Activated CD4-positive, alpha-beta T cell treated with anti-CD3 and anti-CD28 coated beads for 24 hours (primary cell): ENCODE measurements at regions not wholly inside any gene's neighbourhood (a gene's known extent, or its start where the extent isn't known, plus 50 kb on each side); places are given as distances from the start of the nearest gene placed in this dataset.
"Not testable (repeated sequence)": the region's sequence is repeated elsewhere in the genome, so short reads cannot be mapped to it uniquely, and the experiment has no call there.

Experiments
- DNase-seq, 2 donors: peaks; one replicate each; pipeline ENCODE4 v3.0.0-alpha.2; 2020; ENCODE audit warnings: low read depth in 2 of 2

DNA sequence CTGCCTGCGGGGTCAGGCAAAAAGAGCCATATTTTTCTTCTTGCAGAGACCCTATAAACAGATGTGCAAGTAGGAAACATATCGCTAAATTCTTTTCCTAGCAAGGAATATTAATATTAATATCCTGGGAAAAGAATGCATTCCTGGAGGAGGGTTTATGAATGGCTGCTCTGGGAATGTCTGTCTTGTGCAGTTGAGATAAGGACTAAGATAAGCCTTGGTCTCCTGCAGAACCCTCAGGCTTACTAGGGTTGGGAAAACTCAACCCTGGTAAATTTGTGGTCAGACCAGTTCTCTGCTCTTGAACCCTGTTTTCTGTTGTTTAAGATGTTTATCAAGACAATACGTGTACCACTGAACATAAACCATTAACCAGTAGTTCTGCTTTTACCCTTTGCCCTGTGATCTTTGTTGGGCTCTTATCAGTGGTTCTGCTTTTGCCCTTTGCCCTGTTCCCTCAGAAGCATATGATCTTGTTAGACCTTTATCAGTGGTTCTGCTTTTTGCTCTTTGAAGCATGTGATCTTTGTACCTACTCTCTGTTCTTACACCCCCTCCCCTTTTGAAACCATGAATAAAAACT lies 1548.2 kb upstream of the FLRT2 start:
- not testable (repeated sequence) for DNase-seq

DNA sequence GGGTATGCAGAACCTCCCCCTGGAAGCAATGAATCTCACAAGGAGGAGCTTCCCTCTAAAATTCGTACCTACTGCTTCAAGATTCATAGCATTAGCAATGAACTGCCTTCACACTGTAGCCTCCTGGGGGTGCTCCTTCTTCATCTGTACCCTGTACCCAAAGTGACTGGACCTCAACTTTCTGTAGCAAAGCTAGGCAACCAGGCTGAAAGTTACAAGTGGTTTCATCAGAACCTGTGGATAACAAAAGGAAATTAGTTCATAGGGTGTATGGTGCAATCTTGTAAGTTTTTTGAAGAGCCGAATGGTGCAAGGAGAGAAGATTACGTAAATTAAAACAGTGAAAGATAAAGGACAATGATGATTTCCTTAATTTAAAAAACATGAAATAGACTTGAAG lies 1541.7 kb upstream of the FLRT2 start:
- no peak for DNase-seq

DNA sequence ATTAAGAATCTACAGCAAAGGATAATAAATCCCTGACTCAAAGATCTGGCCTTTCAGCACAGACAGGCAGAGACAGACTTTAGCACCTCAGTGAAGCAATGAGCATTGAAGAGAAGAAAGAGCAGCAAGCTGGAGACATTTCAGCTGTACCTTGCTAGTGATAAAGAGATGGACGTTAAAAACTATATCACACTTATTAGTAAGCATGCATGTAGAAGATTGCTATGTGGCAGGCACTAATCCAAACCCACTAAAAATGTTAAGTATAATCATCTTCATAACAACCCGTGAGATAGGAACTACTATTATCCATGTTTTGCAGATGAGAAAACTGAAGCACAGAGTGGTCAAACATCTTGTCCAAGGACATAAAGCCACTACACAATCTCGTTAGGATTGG lies 1538.3 kb upstream of the FLRT2 start:
- no peak for DNase-seq

DNA sequence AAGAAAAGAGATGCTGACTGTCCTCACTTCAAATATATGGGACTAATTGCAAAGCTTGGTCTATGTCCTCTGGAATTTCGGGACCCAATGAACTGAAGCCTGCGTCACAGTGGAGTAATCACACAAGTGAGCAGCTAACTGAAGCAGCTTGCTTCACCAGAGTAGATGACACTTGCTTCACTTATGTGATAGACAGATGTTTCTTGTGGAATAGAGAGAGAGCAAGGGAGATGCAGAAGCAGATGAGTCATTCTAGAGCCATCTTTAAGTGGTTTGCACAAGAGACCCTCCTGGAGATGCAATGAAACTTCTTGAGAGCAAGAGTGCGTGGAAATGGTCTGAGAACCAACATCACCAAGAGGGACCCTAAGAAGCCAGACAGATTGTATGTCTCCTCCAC lies 1537.1 kb upstream of the FLRT2 start:
- DNase-seq, result no peak

DNA sequence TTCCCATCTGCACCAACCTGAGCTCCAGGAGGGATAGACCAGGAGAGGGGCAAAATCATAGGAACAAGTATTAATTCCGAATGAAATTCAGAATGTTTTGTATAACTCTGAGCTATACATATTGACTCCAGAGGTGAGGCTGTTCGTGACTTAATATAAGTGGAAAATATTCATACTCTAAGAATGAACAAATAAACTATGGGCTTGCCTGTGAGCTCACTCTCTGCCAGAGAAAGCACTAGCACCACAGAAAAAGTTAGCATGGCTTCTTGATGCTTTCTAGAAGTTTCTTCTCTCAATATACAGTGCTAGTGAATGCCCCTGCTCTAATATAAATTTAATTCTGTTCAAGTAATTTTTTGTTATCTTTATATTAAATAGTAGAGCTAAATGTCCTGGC lies 1536.4 kb upstream of the FLRT2 start:
- DNase-seq, result no peak

DNA sequence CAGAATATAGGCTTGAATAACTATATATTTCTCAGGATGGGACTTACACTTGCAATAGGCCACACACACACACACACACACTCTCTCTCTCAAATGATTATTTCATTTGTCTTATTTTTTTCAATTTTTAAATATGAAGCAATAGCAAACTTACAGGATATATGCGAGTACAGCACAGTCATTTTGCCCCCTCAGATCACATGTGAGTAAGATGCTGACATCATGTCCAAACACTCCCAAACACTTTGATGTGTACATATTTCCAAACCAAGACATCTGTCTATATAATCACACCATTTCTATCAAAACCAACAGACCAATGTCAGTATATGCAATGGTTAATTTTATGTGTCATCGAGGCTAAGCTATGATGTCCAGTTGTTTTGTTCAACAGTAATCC lies 1535.9 kb upstream of the FLRT2 start:
- no peak for DNase-seq

DNA sequence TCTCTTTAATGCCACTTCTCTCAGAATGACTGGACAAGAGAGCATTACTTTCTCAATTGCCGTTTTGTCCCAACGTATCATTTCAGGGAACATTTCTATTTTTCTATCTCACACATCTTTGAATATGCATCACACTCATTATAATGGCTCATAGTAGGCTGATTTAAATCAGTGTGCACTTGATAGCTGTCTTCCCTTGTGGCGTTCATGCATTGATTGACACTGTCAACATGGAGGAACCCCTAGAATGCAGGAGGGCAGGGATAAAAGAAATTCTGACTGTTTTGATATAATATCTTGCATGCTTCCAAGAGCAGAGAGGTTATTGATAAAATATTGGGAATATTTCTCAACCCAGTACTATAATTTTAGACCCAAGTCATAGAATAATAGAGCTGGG lies 1528.9 kb upstream of the FLRT2 start:
- DNase-seq, result no peak

DNA sequence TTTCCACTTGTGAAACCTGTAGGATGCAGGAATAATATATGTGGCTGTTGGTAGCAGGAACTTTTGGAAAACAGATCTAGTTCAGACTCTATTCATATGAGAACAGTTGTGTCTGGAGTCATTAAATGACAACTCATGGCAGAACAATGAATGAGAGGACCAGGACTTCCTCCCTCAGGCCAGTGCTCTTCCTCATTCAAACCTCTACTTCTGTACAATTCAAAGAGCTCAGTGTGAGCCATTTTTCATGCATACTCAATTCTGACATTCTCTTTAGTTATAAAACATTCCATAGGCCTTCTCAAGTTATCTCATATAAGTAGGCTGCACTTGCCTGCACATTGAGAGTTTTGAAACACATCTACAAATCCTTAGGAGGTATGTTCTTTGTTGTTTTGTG lies 1526.6 kb upstream of the FLRT2 start:
- no peak for DNase-seq

DNA sequence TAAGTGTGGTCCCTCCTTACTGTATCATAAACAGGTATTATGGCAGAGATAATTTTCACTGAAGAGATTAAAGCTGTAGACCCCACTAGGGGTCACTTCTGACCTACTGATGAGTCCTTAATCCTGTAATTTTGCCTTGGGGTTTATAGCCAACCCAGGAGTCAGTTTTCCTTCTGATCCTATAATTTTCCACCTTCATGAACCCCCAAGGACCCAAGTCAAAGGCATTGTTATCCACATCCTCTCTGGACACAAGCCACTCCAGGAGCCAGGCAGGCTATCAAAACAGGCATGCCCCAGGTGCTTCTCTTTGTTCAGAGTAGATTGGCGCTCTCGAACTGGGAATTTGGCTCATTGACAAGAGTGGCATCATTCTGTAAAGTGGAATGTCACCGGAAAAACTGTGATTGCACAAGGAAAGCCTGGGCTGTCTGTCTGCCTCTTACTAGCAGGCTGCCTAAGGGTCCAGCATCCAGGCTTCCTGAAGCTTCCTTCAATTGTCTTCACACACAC lies 1523.2 kb upstream of the FLRT2 start:
- DNase-seq, result no peak

DNA sequence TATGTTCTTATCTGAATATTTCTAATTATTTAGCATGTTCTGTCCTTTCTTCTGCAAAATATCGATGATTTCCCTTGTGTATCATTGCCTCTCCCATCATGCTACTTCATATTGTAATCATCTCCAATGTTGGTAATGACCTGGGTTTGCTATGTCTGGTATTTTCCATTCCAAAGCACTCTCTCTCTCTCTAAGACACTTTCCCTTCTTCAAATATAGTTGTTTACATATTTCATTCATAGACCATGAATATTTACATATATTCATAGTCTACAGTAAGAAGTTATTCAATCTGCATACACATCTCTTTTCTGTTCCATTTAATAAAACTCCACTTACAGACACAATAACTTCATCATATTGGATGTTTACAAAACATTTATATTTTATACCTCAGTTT lies 1516.5 kb upstream of the FLRT2 start:
- DNase-seq, result no peak

DNA sequence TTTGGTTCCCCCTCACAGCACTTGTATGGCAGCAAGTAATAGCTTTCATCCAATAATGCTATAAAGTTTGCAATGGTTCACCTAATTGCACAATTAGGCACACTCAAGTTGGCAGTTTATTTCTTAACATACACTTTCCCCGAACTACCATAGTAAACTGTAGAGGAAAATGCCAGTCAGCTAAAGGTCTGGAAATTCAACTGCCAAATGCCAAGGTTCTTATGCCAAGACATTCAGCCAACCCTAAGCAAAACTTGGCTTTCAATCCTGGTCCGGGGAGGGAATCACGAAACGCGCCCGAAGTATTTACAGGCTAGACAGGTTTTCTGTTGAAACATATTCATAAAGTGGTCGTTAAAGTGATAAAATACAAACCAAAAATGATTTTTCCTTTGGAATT lies 1512.4 kb upstream of the FLRT2 start:
- DNase-seq, result no peak

DNA sequence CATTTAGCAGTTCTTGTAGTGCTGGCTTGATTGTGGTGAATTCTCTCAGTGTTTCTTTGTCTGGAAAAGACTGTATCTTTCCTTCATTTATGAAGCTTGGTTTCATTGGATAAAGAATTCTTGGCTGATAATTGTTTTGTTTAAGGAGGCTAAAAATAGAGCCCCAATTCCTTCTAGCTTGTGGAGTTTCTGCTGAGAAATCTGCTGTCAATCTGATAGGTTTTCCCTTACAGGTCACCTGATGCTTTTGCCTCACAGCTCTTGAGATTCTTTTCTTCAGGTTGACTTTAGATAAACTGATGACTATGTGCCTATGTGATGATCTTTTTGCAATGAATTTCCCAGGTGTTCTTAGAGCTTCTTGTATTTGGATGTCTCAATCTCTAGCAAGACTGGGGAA lies 1508.5 kb upstream of the FLRT2 start:
- DNase-seq, result no peak

DNA sequence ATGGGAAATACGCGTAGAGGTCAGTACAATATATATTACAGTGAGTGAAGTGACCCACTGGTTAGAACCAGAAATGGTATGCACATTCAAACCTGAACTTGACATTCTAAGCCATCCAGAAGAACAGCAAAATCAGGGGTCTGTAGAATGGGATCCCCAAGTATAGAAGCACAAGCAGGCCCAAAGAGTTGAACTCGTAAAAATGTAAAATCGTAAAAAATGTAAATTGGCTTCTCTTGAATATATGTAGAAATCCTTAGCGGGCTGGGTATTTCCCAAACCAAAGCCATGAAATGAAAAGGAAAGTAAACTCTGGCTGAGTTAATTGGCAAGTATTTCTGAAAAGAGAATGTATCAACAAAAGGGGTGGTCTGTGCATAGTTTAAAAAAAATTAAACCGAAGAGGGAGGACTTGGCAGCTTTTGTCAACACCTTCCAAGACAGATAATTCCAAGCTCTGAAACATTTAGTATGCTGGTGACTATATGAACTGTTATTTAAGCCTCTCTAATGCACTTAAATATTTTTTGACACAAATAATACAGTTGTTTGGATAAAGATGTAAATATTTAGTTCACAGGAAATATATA lies 1505.6 kb upstream of the FLRT2 start:
- no peak for DNase-seq

DNA sequence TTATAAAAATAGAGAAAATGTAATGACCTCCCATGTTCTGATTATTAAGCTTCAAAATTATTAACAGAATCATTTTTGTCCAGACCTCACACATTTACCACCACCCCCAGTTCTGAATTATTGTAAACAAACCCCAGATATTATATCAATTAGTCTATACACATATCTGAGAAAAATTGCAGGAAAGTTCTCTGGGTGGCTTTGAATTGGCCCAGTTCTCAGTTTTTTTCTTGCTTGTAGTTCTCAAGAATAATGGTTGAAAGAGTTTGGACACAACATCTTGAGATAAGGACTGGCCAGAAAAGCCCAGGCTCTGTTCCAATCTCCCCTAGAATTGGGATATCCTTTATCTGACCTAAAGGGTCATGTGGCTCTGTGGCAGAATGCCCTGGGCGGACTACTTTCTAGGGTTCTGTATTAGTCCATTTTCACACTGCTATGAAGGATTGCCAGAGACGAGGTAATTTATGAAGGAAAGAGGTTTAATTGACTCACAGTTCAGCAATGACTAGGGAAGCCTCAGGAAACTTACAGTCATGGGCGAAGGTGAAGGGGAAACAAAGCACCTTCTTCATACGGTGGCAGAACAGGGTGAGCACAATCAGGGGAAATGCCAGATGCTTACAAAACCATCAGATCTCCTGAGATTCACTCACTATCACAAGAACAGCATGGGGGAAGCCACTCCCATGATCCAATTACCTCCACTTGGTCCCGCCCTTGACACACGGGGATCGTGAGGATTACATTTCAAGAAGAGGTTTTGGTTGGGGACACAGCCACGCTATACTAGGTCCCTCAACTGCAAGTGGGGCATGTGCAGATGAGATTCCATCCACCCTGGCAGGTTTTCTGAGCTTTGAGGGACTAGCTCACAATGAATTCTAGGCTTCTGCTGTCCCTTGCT lies 1504.6 kb upstream of the FLRT2 start:
- no peak for DNase-seq

DNA sequence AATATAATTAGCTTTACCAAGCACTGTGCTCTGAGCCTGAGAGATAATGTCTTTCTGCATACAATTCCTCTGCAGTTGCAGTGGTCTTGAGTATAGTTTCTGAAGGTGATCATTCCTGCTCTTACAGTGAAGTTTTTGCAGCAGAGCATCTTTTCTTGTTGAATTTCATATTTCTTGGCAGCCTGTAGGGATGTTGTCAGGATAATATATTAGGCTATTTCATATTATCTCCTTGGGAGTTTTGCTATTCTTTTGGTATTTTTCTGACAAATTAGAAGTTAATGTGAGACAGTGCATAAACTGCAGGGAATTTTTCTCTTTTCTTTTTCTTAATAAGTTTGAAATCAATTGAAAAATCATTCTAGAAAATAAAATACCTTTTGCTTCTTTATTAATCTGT lies 1502.6 kb upstream of the FLRT2 start:
- DNase-seq, result no peak

DNA sequence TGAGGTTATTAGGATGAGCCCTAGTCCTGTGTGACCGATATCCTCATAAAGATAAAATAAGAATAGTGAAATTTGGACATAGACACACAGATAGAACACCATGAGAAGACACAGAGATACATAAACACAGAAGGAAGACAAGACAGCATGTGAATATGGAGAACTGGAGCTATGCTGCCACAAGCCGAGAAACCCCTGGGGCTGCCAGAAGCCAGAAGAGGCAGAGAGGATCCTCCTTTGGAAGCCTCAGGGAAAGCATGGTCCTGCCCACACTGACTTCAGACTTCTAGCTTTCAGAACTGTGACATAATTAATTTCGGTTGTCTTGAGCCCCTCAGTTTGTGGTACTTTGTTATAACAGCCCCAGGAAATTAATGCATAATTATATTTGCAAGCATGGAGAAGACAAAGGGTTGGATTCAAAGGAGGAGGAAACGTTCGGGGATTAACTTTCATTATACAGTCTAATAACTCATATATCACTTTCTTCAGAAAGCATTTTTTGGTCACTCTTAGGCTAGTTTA lies 1501.8 kb upstream of the FLRT2 start:
- DNase-seq, result no peak

DNA sequence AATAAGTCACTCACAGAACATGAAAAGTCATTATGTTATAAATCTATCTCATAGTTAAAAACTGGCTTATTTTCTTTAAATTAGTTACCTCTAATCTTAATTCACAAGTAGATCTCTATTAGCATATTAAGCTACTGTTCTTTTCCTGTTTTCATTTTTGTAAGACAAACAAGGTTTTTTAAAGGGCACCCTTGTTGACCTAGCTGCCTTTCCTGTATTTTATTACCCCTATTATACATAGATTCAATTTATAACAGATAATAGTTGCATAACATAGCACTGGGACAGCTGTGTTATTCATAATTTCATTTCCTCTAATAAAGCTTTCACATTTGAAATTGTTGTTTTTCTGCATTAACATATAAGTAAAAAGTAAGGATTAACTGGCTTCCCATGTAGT lies 1500.7 kb upstream of the FLRT2 start:
- no peak for DNase-seq

DNA sequence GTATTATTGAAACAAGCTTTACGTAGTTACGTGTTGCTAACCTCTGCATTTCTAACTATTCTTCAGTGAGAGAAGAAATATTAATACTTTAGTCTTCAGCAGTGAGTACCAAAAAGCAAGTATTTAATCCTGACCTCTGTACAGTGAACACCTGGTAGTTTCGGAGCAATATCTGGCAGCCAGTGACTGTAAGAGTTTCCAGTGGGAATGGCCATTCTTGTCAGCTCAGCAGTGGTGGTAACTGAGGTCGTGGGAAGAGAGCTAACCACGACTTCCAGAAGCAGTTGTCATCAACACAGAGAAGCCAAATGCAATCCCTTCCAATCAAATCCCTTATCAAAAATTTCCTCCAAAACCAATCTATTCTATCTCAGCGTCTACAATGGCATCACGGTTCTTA lies 1500.2 kb upstream of the FLRT2 start:
- DNase-seq, result no peak

DNA sequence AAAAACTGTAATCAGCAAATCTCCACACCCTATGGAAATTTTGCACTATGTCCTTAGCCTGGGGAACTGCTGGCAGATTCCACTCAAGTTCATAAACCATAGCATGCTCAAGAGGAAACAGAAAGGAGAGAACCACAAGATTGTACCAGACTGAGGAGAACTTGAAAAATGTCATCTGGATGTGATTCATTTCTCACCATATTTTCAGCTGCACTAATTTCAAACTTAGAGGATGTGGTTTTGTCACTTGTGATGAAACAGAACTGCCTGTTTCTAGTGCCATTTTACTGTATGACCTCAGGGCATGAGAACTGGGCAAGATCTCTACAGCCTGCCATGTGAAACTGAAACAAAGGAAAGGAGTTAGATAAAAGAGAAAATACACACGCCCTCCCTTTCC lies 1493.1 kb upstream of the FLRT2 start:
- no peak for DNase-seq

DNA sequence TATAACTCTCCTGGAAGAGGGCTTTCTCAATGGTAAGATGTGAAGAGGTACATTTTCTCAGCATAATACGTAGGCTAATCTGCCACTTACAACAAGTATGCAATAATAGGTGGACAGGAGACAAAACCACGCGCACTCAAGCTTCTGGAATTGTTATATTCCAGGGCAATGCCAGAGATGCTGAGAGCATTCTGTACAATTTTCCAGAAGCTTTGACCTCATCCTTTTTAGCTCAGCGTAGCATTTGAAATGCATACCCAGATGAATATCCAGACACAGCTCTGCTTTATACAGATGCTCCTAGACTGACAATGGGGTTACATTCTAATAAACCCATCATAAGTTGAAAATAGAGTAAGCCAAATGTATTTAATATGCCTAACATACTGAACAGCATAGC lies 1492.4 kb upstream of the FLRT2 start:
- DNase-seq, result no peak

DNA sequence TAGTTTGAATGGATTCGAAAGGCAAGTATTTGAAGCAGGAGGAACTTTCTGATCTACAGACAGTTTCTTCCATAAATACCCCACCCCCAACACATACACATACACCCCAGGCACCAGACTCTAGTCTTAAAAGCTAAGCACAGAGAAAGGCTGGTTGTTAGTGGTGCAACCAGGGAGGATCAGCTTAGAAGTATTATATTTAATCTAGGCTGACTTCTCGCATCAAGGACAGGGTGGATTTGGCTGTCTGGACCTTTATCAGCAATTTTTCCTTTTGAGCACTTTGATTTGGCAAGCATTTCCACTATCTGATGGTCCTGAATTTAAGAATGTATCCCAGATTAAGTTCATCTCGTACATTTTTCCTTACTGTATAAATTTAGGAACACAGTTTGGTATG lies 1489.8 kb upstream of the FLRT2 start:
- DNase-seq, result no peak

DNA sequence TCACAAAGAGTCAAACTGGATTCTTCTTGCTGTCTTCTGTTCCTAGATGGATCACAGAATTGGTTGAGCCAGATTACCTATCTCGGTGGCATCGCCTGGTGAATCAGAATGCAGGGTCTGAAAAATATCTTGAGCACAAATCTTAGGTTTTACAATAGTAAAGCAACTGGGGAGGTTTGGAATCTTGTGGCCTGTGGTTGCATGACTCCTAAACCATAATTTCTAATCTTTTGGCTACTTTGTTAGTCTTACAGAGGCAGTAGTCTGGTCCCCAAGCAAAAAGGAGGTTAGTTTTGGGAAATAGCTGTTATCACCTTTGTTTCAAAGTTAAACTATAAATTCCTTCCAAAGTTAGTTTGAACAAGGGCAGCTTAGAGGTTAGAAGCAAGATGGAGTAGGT lies 1488.5 kb upstream of the FLRT2 start:
- no peak for DNase-seq

DNA sequence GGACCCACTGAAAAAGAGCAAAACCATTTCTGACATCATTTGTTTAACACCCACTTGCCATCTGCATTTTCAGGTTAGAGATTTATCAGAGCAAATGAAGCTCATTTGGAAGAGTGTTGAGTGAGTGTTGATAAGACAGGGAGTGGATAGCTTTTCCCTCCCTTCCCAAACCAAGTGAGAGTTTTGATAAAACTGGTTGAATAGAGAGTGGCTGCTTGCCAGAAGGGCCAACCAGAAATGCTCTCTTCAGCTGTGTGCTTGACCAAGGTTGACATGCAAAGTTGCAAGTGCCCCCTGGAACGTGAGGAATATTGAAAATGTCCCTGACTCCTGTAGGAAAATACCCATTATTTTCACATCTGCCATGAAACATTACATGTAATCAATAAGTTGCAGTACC lies 1487.0 kb upstream of the FLRT2 start:
- DNase-seq, result no peak
